ENCODE measurements at regions not wholly inside any gene's neighbourhood (a gene's known extent, or its start where the extent isn't known, plus 50 kb on each side); places are given as distances from the start of the nearest gene placed in this dataset.

- no peak overlapping the region for H3K4me3 ChIP-seq (ENCODE audit: low read depth, low read length)
- H3K36me3 ChIP-seq (replicated peaks) = no peaks in the 10 kb centered on the region
- in situ Hi-C loops (cut with HindIII; ENCODE audit: low pct_ligation_motif_present, low sequenced_read_pairs) = loop anchor here (25.0 kb wide), 1 partner anchor 475 kb away; no protein-coding TSS in a partner anchor
- no peak overlapping the region for H3K27ac ChIP-seq
- DNase-seq = no peak
- TF ChIP-seq, protein P1, sequence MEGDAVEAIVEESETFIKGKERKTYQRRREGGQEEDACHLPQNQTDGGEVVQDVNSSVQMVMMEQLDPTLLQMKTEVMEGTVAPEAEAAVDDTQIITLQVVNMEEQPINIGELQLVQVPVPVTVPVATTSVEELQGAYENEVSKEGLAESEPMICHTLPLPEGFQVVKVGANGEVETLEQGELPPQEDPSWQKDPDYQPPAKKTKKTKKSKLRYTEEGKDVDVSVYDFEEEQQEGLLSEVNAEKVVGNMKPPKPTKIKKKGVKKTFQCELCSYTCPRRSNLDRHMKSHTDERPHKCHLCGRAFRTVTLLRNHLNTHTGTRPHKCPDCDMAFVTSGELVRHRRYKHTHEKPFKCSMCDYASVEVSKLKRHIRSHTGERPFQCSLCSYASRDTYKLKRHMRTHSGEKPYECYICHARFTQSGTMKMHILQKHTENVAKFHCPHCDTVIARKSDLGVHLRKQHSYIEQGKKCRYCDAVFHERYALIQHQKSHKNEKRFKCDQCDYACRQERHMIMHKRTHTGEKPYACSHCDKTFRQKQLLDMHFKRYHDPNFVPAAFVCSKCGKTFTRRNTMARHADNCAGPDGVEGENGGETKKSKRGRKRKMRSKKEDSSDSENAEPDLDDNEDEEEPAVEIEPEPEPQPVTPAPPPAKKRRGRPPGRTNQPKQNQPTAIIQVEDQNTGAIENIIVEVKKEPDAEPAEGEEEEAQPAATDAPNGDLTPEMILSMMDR (IDR thresholded peaks at IDR 0.05; ENCODE audit: low read depth, low read length, missing control alignments) = no peak
- peaks cover under 1% of the 10 kb centered on the region for H3K27me3 ChIP-seq (replicated peaks)
Observed at GRCh38 chr2:176662753-176663152, 393.5 kb downstream of the MTX2 start.

GRCh38 chr2:176664478-176664877, 395.2 kb downstream of the MTX2 start:
- Histone ChIP-seq H3K4me3 (ENCODE audit: low read depth, low read length) (no peak overlapping the region), H3K27ac (no peak overlapping the region), H3K36me3 (replicated peaks) (no peaks in the 10 kb centered on the region), H3K27me3 (replicated peaks) (peaks cover 3% of the 10 kb centered on the region)
- TF ChIP-seq, protein P1 (IDR thresholded peaks at IDR 0.05; ENCODE audit: low read depth, low read length, missing control alignments) = no peak
- in situ Hi-C loops (cut with HindIII; ENCODE audit: low pct_ligation_motif_present, low sequenced_read_pairs) = loop anchor here (25.0 kb wide), 1 partner anchor 473 kb away; no protein-coding TSS in a partner anchor
- no peak for DNase-seq

- TF ChIP-seq, protein P1 (IDR thresholded peaks at IDR 0.05; ENCODE audit: low read depth, low read length, missing control alignments) = no peak
- in situ Hi-C loops (cut with HindIII; ENCODE audit: low pct_ligation_motif_present, low sequenced_read_pairs) = loop anchor here (25.0 kb wide), 1 partner anchor 472 kb away; no protein-coding TSS in a partner anchor
- no peak overlapping the region for H3K4me3 ChIP-seq (ENCODE audit: low read depth, low read length)
- H3K36me3 ChIP-seq (replicated peaks) = no peaks in the 10 kb centered on the region
- peaks cover 3% of the 10 kb centered on the region for H3K27me3 ChIP-seq (replicated peaks)
- DNase-seq = no peak
- no peak overlapping the region for H3K27ac ChIP-seq
Observed at GRCh38 chr2:176665086-176665485, 395.8 kb downstream of the MTX2 start.

DNA sequence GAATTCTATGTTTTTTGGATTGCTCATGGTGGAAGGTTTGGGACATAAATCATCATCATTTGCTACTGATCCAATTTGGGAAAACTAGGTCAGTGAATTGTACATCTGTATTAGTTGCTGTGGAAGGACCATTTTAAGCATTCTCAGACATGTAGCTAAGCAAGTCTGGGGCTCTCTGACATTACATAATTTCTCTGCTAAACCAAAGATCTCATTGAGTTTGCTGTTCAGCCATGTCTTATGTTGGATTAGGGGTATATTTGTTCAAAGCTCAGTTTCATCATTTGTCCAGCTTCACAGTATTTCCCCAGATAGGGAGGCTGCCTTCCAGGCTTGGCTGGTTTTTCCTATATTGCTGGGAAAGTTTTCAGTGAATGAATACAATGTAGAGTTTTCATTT, 399.7 kb downstream of the MTX2 start:
- Histone ChIP-seq H3K27me3 (replicated peaks) (peaks cover 3% of the 10 kb centered on the region), H3K36me3 (replicated peaks) (no peaks in the 10 kb centered on the region), H3K27ac (no peak overlapping the region), H3K4me3 (ENCODE audit: low read depth, low read length) (no peak overlapping the region)
- TF ChIP-seq, protein P1 (IDR thresholded peaks at IDR 0.05; ENCODE audit: low read depth, low read length, missing control alignments) = no peak
- in situ Hi-C loops (cut with HindIII; ENCODE audit: low pct_ligation_motif_present, low sequenced_read_pairs) = loop anchor here (25.0 kb wide), 1 partner anchor 468 kb away; no protein-coding TSS in a partner anchor
- no peak for DNase-seq

DNA sequence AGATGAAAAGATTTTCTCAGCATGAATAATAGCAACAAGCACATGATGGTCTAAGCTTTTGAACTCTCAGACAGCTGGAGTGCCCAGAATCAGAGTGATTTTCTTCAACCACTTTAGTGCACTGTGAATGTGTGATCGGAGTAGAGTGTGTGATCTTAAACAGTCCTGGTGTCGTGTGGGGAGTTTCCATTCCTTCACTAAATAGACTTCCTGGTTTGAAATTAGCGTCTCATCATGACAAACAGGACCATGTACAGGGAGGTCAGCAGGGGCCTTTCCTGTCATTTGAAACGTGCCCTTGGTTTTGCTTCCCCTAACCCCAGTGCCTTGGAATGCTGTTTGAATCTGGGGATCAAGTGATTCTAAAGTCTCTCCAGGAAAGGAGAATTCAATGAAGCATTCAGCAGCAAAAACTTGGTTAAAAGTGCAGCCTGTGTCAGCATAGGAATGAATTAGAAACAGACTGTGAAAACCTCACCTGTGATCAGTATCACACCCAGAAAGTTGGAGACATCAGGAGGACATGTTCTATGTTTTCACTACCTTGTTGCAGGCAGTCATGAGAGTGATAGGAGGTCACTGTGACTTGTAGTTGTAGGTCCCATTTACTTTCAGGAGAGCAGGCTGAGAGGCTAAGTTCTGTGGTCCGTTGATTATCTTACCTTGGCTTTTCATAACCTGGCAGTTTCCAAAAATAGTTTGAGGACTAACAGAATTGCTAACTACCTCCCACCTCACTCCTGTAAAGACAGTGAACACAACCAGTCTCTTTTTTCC, 400.3 kb downstream of the MTX2 start:
- H3K27me3 ChIP-seq (replicated peaks) = peaks cover 3% of the 10 kb centered on the region
- in situ Hi-C loops (cut with HindIII; ENCODE audit: low pct_ligation_motif_present, low sequenced_read_pairs) = loop anchor here (25.0 kb wide), 1 partner anchor 468 kb away; no protein-coding TSS in a partner anchor
- H3K27ac ChIP-seq = no peak overlapping the region
- DNase-seq = no peak
- H3K36me3 ChIP-seq (replicated peaks) = no peaks in the 10 kb centered on the region
- no peak overlapping the region for H3K4me3 ChIP-seq (ENCODE audit: low read depth, low read length)
- TF ChIP-seq, protein P1 (IDR thresholded peaks at IDR 0.05; ENCODE audit: low read depth, low read length, missing control alignments) = no peak
